RWPE2 (cell line): ENCODE measurements at regions not wholly inside any gene's neighbourhood (a gene's known extent, or its start where the extent isn't known, plus 50 kb on each side); places are given as distances from the start of the nearest gene placed in this dataset.
A peak's percentile ranks its signal among the peaks of the same experiment; 100 is the strongest.

ENCODE experiments used
- ATAC-seq: fragments of 200-7000 bp; cut with Tn5 transposase; 3 replicates; pipeline ENCODE4 v1.9.1; 2021; ENCODE audit warnings: low read depth
- DNase-seq: peaks from one replicate; pipeline ENCODE4 v3.0.0-alpha.2; 2020; ENCODE audit warnings: low spot score
- H3K27ac ChIP-seq: fragments of 450-650 bp; 2 replicates; pipeline ENCODE4 v1.5.1; 2017; ENCODE audit warnings: mild to moderate bottlenecking; ENCODE audit not compliant: poor library complexity, severe bottlenecking
- H3K27me3 ChIP-seq: fragments of 250-450 bp; sonication (Bioruptor Pico); 2 replicates; pipeline ENCODE4 v1.5.1; 2021; ENCODE audit warnings: mild to moderate bottlenecking, moderate library complexity; ENCODE audit not compliant: insufficient read depth, poor library complexity, severe bottlenecking
- H3K36me3 ChIP-seq: fragments of 250-450 bp; sonication (Bioruptor Pico); 2 replicates; pipeline ENCODE4 v1.5.1; 2020; ENCODE audit warnings: low read depth, mild to moderate bottlenecking, moderate library complexity
- H3K4me1 ChIP-seq: fragments of 250-450 bp; sonication (Bioruptor Pico); 2 replicates; pipeline ENCODE4 v1.5.1; 2021; ENCODE audit warnings: mild to moderate bottlenecking, moderate library complexity; ENCODE audit not compliant: insufficient read depth, poor library complexity, severe bottlenecking
- H3K4me3 ChIP-seq: fragments of 250-450 bp; sonication (Bioruptor Pico); 2 replicates; pipeline ENCODE4 v1.5.1; 2021; ENCODE audit warnings: mild to moderate bottlenecking, moderate library complexity; ENCODE audit not compliant: severe bottlenecking
- H3K9me3 ChIP-seq: fragments of 250-450 bp; sonication (Bioruptor Pico); 2 replicates; pipeline ENCODE4 v1.5.1; 2021; ENCODE audit warnings: mild to moderate bottlenecking, moderate library complexity; ENCODE audit not compliant: severe bottlenecking
- TF ChIP-seq, protein P1 (sequence below): fragments of 450-650 bp; IDR thresholded peaks from one replicate; pipeline ENCODE4 v1.5.1; 2017; ENCODE audit warnings: mild to moderate bottlenecking, moderate library complexity; ENCODE audit not compliant: poor library complexity, severe bottlenecking

DNA sequence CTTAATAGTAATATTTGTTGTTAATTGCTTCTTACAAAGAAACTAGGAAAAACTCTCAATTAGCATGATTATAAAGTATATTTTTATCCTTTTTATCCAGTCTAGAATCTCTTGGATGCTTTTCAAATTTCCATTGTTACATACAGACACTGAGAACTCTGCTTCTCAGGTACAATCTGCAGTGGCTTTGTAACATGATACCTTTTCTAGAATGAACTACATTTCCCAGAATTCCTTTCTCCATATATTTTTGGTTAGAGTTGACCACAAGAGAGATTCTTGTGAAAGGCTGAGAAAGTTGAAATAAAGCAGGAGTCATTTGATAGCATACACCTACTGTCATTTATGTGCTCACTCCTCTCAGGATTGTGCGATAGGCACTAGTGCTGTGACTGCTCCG, 148.6 kb downstream of the SLITRK6 start:
- no peak for DNase-seq
- TF ChIP-seq, protein P1, sequence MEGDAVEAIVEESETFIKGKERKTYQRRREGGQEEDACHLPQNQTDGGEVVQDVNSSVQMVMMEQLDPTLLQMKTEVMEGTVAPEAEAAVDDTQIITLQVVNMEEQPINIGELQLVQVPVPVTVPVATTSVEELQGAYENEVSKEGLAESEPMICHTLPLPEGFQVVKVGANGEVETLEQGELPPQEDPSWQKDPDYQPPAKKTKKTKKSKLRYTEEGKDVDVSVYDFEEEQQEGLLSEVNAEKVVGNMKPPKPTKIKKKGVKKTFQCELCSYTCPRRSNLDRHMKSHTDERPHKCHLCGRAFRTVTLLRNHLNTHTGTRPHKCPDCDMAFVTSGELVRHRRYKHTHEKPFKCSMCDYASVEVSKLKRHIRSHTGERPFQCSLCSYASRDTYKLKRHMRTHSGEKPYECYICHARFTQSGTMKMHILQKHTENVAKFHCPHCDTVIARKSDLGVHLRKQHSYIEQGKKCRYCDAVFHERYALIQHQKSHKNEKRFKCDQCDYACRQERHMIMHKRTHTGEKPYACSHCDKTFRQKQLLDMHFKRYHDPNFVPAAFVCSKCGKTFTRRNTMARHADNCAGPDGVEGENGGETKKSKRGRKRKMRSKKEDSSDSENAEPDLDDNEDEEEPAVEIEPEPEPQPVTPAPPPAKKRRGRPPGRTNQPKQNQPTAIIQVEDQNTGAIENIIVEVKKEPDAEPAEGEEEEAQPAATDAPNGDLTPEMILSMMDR: no peak
- peak; percentile 45; the same call in 1 of the 3 replicates for ATAC-seq

GRCh38 chr13:85640727-85641126, 158.5 kb downstream of the SLITRK6 start:
- TF ChIP-seq, protein P1: no peak
- H3K27ac ChIP-seq: no peak overlapping the region

More for the DNA sequence above, 148.6 kb downstream of the SLITRK6 start:
- peak overlapping the region; percentile 78 for H3K27ac ChIP-seq
- peaks cover 27% of the 10 kb centered on the region for H3K4me1 ChIP-seq
- no peaks in the 10 kb centered on the region for H3K9me3 ChIP-seq
- H3K4me3 ChIP-seq: no peak overlapping the region
- H3K27me3 ChIP-seq: no peaks in the 10 kb centered on the region
- no peaks in the 10 kb centered on the region for H3K36me3 ChIP-seq

GRCh38 chr13:85638815-85639393, 160.3 kb downstream of the SLITRK6 start:
- H3K27me3 ChIP-seq: no peaks in the 10 kb centered on the region
- H3K27ac ChIP-seq: no peak overlapping the region
- H3K4me3 ChIP-seq: no peak overlapping the region
- DNase-seq (no peak), ATAC-seq (no peak)
- TF ChIP-seq, protein P1: no peak
- no peaks in the 10 kb centered on the region for H3K4me1 ChIP-seq
- no peaks in the 10 kb centered on the region for H3K36me3 ChIP-seq
- no peaks in the 10 kb centered on the region for H3K9me3 ChIP-seq

More at GRCh38 chr13:85640727-85641126, 158.5 kb downstream of the SLITRK6 start:
- ATAC-seq (no peak), DNase-seq (no peak)
- Histone ChIP-seq H3K36me3 (no peaks in the 10 kb centered on the region), H3K4me1 (no peaks in the 10 kb centered on the region), H3K9me3 (no peaks in the 10 kb centered on the region), H3K27me3 (no peaks in the 10 kb centered on the region), H3K4me3 (no peak overlapping the region)

DNA sequence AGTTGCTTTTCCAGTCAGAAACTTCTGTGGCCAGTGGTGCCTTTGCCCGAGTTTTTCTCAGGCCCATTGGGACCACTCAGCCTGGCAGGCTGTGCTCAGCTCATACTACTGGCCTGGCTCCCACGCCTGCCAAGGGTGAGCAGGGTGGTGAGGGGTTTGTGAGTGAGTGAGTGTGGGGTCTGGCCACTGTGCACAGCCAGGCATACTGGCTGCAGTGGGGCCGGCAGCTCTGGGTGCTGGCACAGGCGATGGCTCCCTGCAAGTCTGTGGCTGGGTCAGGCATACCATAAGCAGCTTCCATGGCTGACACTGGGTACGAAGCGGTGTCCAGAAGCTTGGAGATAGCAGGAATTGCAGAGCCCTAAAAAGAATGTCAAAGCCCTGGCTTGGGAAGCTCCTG, 161.0 kb downstream of the SLITRK6 start:
- H3K36me3 ChIP-seq: no peaks in the 10 kb centered on the region
- H3K27ac ChIP-seq: no peak overlapping the region
- no peak overlapping the region for H3K4me3 ChIP-seq
- ATAC-seq: no peak
- no peaks in the 10 kb centered on the region for H3K4me1 ChIP-seq
- H3K27me3 ChIP-seq: no peaks in the 10 kb centered on the region
- H3K9me3 ChIP-seq: no peaks in the 10 kb centered on the region
- TF ChIP-seq, protein P1: no peak
- no peak for DNase-seq

DNA sequence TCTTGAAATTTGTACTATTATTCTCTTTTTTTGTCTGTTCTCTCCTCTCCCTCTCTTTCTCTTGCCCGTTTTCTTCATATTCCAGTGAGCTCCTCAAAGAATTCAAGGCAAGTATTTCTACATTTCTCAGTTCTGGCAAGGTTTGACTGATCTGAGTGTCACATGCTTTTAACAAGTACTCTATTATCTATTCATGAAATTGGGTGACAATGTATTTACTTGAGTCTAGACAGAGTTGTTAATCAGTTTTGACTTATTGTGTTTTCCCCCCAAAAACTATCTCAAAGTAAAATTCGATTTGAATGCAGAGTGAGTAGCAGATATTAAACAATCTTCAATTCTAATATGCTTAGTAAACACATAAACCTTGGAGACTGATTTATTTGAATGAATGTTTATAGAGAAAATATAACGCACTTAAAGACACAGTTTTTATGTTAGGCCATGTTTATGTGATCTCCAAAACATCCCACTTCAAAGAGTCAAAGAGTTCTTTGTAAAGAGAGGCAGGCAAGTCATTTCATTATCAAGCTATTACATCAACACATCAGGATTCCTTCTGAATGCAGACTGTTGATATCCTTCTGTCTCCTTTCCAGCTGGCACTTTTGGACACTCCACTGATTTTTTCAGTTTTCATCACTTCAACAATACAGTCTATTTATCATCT, 166.6 kb downstream of the SLITRK6 start:
- TF ChIP-seq, protein P1: no peak

More for the DNA sequence above, 166.6 kb downstream of the SLITRK6 start:
- Histone ChIP-seq H3K27ac (no peak overlapping the region), H3K36me3 (no peaks in the 10 kb centered on the region), H3K4me1 (no peaks in the 10 kb centered on the region), H3K4me3 (no peak overlapping the region), H3K27me3 (no peaks in the 10 kb centered on the region), H3K9me3 (no peaks in the 10 kb centered on the region)
- DNase-seq: no peak
- no peak for ATAC-seq
